GM21723 (cell line): ENCODE measurements at regions not wholly inside any gene's neighbourhood (a gene's known extent, or its start where the extent isn't known, plus 50 kb on each side); places are given as distances from the start of the nearest gene placed in this dataset.
"Not testable (repeated sequence)": the region's sequence is repeated elsewhere in the genome, so short reads cannot be mapped to it uniquely, and the experiment has no call there.

Experiments
- ATAC-seq: cut with Tn5 transposase; IDR thresholded peaks from one replicate; pipeline ENCODE4 v1.9.1; 2021; ENCODE audit warnings: mild to moderate bottlenecking, moderate library complexity; ENCODE audit not compliant: unreplicated experiment

DNA sequence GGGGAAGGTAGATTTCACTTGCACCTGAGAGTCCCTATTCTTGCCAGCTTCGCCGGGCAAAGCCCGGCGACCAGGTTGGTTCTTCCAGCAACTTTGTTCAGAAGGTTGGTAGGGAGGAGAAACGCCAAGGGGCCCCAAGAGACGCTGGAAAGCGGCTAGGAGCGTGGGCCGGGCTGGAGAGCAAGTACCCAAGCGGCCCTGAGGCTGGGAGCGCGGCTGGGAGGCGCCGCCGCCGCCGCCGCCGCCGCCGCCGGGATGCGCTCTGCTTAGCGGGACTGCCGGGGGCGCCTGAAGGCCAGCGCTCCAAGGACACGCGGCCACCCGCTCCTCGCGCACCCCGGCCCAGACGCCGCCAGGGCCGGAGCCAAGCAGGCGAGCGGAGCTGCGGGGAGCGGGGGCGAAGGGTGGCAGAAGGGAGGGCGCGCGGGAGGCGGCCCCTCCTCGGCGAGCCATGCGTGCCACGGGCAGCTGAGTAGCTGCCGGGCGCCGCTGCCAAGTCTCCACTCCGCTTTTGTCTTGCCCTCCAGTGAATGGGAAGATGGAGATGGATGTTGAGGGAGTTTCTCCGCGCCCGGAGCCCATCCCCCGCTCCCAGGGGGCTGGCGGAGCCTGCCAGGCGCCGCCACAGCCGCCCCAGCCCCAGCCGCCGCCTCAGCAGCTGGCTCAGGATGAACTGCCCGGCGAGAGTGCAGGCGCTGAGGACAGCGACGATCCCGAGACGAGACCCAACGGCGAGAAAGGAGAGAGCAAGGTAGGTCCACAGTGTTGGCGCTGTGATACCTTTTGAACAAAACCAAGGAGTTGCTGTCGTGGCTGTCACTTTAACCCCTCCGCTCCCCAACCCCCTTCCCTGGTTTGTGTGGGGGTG is 227.4 kb upstream of the AZI2 start:
- no peak for ATAC-seq

DNA sequence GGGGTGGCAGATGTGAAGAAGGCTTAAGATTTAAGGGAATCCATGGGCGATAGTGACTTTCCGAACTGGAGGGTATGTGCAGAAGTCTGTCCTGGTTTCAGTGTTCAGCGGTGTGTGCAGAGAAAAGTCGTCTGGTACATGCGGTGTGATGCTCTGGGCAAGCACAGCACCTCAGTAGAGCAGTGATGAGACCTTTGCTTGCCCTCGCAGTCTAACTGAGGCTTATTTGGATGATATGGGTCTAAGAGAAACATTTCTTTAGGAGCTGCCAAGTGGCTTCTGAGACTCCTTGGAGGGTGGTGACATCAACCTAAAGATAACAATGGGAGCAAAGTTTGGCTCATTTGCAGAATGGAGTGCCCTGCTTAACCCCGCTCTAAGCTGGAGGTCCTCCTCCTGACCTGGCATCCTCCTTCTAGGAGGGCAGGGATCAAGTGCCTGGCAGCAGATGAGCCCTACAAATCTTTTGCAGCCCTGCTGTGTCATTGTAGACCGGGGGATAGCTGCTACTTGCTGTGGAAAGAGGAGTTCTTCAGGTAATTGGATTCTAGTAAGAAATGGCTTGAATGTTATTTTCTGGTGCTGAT is 228.1 kb upstream of the AZI2 start:
- ATAC-seq: no peak

DNA sequence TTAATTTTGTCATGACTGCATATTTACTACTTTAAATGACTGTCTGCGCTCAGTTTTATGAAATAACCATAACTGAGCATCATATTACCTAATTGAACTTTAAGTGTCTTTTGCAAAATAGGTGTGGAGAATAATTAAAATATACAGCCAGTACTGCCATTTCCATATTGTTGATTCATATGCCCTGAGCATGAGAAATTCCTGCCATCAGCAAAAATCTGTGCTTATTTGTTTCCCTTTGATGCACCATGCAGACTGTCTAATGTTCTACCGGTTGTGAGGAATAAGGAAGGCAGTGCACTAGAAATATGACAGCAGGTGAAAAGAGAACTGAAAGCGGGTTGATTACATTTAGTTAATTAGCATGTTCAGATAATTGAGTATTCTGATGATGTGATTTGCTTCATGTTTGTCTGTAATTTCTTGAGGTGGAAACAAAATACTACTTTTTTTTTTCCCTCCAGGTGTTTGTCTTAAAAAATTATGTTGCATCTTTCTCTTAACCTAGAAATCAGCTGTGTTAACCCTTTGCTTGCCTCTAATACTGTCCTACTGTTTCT is 229.4 kb upstream of the AZI2 start:
- no peak for ATAC-seq

DNA sequence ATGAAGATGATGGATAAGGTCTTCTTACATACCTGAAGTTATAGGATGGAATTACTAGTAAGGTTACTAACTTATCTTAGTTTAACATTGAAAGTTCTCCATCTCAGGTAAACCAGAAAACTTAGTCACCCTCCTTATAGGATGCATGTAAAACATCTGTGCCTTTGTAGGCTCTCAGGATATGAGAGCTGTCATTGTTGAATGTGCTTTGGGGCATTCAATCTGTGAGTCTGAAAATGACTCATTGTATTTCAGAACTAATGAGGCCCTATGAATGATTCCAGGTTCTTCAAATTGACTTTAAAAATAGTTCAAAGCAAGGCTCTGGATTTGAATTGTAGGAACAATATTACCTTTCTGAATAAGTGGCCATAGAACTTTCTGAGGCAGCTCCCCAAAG is 237.7 kb upstream of the AZI2 start:
- no peak for ATAC-seq

DNA sequence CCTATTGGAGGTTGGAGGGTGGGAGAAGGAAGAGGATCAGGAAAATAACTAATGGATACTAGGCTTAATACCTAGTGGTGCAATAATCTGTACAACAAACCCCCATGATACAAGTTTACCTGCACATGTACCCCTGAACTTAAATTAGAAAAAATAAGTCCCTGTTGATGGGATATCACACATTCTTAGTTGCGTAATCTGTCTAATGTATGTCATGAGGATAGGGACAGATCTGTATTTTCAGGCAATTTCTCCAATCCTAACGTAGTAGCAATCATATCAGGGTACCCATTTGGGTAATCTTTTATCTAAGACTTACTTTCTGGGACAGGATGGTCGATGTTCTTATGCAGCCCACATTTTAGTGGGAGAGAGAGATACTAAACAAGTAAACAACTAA is 239.1 kb upstream of the AZI2 start:
- no peak for ATAC-seq

DNA sequence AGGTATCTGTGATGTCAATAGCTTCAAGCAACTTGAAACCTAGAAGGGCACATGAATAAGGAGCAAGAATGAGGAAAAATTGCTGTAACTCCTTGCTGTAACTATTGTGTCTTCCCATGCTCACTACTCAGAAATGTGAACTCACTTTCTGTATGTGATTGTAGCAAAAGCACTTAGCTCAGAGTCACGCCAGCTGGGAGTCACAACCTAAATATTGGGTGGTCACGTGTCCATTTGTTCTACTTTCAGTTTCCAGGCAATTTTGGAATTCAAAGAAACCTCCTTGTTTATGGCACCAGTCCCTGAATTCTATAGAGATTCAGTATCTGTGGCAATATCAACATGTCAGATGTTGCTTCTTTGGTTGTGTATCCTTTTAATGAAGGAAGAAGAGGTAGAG is 241.6 kb upstream of the AZI2 start:
- ATAC-seq: no peak

DNA sequence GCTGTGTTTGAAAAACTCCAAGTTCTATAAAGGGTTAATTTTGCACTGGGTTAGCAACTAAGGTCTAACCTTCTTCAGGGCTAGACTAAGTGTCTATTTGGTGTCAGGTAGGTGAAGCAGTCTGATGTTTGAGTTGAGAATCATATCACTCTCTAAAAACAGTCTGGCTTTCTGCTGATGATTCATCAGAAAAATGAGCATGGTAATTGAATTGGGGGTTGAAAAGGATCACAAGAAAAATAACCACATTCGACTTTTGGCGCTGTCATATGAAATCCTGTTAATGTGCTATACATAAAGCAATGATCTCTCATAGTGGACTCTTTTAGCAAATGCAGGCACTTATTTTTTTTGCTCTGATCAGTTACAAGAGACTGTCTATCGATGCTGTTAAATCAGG is 242.2 kb upstream of the AZI2 start:
- ATAC-seq: no peak

DNA sequence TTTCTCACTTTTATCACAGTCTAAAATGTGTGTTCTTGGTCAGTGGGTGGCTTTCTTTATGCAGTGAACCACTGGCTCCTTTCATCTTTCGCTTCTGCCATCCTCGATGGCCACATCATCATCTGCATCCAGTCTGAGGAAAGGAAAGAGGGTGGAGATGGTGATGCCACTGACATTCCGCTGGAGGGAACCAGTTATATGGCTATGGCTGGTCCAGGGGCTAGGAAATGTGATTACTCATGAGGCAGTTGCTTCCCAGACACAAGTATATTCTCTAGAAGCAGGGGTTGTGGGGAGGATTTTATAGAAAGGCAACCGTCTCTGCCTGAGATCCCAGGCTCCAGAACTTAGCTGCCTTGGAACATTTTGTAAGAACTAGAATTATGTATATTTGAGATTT is 246.7 kb upstream of the AZI2 start:
- no peak for ATAC-seq

DNA sequence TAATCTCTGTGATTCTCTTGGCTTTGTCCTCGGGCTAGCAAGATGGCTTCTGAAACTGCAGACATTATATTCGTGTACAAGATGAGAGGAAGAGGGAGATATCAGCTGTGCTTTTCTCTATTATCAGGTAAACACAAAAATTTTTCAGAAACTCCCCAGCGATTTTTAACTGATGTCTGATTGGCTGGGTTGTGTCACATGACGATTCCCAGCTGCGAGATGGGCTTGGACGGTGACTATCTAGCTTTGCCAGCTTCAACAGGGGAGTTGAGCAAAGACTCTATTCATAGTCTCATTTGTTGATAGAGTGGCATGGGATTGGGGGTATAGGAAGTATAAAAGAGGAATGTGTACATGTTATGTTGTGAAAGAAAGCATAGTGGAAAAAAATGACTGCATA is 248.8 kb upstream of the AZI2 start:
- no peak for ATAC-seq

DNA sequence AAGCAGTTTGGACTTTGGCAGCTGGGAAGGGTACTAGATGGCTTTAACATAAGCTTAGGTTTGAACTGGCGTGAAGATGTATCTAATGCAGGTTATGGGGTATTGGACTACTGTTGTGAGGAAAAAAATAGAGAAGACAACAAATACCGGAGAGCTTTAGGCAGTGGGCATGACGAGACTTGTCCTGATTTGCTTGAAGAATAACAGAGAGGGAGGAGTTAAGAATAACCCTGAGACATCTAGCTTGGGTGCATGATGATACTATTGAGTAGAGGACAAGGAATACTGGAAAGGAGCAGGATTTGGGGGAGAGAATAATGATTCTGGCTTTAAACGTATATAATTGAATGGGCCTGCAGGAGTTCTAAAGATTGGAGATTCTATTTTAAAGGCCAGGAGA is 249.5 kb upstream of the AZI2 start:
- ATAC-seq: no peak

DNA sequence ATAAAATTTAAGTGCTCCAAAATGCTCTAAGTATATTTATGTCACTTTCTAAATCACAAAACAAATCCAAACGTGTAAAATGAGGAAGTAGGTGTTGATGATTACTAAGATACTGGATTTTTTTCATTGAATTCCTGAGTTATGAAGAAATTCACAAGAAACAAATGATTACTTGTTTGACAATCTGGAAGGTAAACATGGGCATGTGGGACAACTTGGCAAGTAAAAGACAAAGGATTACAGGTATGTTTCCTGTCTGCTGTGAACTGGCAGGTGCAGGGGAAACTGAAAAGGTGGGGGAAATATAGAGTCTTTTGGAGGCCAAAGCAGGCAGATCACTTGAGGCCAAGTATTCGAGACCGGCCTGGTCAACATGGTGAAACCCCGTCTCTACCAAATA is 252.7 kb upstream of the AZI2 start:
- ATAC-seq: no peak

DNA sequence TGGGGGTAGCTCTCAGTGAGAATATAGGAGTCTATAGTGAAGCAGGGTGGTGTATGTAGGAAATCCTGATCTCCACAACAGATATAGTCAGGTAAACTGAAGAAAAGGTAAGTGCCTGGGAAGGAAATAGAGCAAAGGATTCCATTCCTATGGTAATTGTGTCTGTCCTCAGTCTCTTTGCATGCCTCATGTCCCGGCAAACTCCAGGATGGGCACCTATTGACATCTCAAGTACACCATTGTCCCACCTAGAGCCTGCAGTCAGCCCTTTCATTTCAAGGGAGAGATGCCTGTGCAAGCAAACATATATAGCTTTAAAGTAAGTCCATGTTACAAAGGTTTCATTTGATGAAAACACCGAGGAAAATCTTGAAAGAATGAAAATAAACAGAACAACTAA is 257.7 kb upstream of the AZI2 start:
- no peak for ATAC-seq

DNA sequence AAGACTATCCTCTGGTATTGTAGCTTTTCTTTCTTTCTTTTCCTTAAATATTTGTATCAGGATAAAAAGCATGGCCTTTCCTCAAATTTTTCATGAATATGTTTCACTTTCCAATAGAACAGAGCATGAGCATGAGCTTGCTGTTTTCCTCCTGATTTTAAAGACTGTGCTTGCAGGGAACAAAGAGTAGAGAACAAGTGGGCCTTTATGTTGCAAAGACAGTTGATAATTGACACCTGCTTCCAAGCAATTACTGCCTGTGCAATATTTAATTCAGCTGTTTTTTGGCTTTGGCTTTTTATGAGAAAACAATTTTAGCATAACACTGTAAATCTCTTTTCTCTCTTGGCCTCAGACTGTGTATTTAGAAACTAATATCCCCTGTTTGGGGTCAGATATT is 263.6 kb upstream of the AZI2 start:
- no peak for ATAC-seq

DNA sequence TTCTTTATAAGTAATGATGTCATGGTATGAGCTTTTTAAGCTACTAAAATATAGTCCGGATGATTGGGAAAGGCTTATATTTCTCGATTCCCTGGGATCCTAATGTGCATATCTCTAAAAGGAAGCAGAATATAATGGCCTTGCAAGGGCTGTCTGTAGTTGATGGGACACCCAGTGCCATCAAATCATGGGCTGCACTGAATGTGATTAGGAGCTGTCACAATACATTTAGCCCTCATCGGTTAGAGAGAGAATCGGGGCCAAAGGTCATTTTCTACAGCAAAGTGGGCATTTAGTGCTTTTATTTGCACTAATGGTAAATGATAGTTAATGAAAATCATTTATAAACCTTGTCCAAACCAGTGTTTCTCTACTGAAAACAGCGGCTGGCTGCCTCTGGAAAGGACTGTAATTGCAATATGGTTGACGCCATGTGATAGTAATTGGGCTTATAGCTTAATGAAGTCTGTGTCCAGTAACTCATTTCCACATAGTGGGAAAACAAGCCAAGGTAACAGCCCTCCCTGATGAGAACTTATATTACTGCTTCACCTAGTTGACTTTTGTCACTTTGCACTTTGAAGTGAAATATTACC is 265.0 kb upstream of the AZI2 start:
- no peak for ATAC-seq

DNA sequence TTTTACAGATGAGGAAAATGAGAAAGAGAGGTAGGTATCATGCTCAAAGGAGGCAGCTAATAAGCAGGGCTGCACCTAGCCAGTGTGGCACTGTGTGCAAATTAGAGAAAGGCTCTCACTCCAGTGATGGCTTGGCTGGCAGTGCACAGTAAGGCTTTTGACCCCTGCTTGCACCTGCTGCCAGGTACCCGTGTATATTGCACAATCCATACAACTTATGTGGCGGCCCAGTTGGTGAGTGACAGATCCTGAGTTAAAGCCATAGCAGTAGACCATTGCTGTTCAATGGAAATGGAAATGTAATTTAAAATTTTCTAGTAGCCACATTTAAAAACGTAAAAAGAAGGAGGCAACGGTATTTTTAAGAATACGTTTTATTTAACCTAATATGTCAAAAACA is 266.4 kb upstream of the AZI2 start:
- ATAC-seq: no peak

DNA sequence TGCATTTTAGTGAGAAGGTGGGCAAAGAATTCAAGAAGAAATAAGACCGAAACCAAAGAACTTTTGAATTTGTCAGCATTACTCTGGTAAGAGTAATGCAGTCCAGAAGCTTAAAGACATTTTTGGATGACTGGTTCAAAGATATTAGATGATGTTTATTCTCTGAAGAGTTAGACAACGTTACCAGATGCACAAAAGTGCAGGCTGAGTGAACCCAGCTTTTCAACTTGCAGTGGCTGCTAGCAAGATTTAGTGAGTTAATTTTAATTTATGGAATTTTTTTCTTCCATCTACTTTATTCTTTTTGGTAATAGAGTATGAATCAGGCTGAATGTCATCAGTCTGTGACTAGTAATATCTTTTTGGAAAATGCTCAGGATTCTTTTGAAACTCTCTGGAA is 267.3 kb upstream of the AZI2 start:
- no peak for ATAC-seq

DNA sequence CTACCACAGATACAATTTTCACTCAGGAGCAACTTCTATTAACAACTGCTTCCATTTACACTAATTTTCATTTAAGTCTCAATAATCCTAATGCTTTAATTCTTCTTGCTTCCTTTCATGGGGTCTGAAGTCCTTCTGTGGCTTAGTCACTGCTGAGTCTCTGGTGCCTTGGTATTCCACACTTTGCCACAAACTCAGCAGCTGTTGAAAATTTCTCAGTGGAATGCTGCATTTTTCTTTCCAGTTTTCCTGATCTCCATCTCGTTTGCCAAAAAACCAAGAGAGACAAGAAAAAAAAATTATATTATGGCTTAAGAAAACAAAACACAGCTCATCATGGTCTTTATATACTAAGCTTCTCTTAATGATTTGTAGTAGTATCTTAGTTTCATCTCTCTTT is 269.2 kb upstream of the AZI2 start:
- ATAC-seq: no peak

DNA sequence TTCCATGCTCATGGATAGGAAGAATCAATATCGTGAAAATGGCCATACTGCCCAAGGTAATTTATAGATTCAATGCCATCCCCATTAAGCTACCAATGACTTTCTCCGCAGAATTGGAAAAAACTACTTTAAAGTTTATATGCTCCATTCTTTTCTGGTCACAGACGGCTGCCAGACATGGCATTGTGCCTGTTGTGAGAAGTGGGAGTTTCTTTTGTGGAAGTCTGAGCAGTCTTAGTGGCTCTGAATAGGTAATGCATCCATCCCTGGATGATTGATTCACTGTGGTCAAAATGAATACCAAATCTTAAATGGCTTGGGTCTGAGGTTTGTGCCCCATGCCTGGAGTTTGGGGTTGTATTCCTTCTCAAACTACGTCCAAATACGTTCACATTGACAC is 274.5 kb upstream of the AZI2 start:
- ATAC-seq: no peak

DNA sequence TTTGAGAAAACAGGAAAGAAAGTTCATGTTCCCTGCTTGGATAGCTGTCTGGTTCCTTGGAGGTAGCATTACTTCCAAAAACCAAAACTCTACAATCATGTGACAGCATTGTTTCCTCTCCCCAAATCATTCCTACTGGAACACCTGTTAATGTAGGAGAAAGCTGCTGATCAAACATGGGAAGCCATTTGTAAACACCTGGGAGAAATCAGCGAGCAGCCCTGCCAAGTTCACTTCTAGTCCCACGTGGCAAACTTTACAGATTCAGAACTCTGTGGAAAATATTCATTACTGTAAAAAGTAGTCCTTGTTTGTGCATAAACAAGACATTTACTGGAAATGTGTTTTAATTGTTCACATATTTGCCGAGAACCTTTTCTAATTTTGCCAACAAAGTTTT is 275.5 kb upstream of the AZI2 start:
- ATAC-seq: no peak

DNA sequence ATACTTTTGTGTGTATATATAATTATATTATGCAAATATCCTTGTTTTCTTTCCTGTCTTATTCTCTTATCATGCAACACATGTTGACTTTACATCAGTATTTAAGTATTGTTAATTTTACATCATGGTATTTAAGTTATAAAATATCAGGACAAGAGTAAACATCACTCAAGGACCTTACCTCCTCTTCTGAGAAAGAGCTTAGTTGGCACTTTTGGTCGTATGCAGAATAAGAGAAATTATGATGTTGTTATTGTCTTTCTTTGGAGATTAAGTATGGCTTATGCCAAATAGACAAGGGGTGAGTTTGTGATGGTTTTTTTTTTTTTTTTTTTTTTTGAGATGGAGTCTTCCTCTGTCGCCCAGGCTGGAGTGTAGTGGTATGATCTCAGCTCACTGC is 279.2 kb upstream of the AZI2 start:
- not testable (repeated sequence) for ATAC-seq

DNA sequence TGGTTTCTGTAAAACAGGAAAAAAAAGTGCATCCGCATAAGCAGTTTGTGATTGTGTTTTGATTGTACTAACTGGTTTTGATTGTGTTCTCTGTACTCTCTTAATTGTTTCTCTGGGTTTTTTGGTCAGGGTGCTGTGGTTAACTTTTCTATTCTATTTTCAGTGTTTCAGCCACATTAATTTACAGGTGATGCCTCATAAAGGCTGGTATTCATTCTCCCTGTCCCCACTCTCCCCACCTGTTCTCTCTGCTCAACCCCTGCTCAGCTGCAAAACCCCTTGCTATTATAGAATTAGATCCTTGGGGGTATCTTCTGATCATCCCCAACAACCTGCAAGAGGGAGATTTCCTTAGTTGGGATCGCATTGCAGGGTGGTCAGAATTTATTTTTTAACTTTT is 285.4 kb upstream of the AZI2 start:
- ATAC-seq: no peak

DNA sequence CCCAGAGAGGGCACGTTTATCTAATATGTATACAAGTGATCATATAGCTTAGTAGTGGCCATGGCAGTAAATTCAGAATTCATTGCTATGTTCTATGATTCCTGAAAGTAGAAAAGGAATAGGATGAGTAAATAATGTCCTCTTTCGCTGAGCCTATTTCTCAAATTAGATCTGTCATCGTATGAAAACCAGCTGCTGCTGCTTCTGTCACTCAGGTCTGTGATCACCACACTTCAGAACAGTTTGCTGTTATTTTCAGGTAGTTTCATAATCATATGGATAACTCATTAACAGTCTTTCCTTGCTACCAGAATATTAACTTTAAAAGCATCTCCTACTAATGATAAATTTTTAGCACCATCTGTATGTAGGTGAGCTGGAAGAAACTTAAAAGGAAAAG is 289.1 kb upstream of the AZI2 start:
- ATAC-seq: no peak
